ENCODE measurements at regions not wholly inside any gene's neighbourhood (a gene's known extent, or its start where the extent isn't known, plus 50 kb on each side); places are given as distances from the start of the nearest gene placed in this dataset.

DNA sequence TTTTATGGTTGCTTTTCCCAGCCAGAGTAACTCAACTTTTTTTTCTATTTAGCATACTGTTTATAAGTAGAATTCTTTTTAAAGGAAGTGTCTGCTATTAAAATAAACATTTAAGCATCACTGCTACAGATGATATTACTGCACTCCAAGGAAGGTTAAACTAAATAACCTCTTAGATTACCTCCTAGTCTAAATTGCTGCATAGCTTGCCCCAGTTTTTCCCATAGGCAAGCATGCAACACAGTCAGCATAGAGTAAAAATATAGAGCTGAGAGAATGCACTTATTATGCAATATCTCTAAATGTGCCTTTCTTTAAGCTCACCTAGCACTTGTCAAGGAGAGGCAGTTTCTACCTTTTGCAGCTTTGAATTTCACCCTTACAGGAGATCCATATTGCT is 1392.4 kb upstream of the CELF2 start:
- TF ChIP-seq POLR2AphosphoS5 (IDR thresholded peaks at IDR 0.05; ENCODE audit: low read depth, low read length) (no peak), TAF1 (IDR thresholded peaks at IDR 0.05; ENCODE audit: borderline replicate concordance, low read depth, low read length) (no peak), POLR2A (IDR thresholded peaks at IDR 0.05; ENCODE audit: low read depth, low read length) (no peak)
- no peak for DNase-seq (ENCODE audit: insufficient read length)
- FAIRE-seq: no peak

DNA sequence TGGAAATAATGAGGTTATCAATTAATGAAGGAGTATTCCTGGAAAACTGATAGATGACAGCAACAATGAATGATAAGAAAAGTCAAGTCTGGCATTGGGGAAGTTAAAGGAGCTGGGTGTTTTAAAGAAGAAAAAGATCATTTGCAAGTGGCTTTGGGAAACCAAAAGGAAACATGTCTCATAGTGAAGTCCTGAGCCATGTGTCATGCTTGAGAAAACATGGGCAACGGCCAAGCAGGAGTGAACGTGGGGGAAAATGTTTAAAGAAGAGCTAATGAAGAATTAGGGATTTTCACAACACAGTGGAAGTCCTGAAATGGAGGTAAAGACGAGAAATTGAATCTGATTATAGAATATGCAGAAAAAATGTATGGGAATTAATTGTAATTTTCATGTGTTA is 1383.2 kb upstream of the CELF2 start:
- DNase-seq (ENCODE audit: insufficient read length) (no peak), FAIRE-seq (no peak)
- no peak for TF ChIP-seq POLR2AphosphoS5 (IDR thresholded peaks at IDR 0.05; ENCODE audit: low read depth, low read length)
- TF ChIP-seq TAF1 (IDR thresholded peaks at IDR 0.05; ENCODE audit: borderline replicate concordance, low read depth, low read length): no peak
- no peak for TF ChIP-seq POLR2A (IDR thresholded peaks at IDR 0.05; ENCODE audit: low read depth, low read length)

DNA sequence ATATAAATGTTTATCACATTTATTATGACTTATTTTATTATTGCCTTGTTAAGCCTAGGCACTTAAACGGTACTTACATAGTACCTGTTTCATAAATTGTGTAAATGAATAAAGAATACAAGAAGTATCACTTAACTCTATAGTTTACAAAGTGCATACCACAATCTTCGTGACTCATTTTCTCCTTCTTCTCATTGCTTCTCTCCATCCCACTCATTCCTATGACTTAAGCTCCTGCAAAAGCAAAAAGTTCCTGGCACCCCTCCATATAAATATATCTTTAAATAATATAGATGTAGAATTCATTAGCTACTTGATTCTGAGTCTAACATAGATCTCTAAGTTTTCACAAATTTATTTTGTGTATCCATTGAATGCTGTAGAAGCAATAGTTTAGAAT is 1382.0 kb upstream of the CELF2 start:
- FAIRE-seq: no peak
- TF ChIP-seq TAF1 (IDR thresholded peaks at IDR 0.05; ENCODE audit: borderline replicate concordance, low read depth, low read length) (no peak), POLR2AphosphoS5 (IDR thresholded peaks at IDR 0.05; ENCODE audit: low read depth, low read length) (no peak), POLR2A (IDR thresholded peaks at IDR 0.05; ENCODE audit: low read depth, low read length) (no peak)
- DNase-seq (ENCODE audit: insufficient read length): no peak

DNA sequence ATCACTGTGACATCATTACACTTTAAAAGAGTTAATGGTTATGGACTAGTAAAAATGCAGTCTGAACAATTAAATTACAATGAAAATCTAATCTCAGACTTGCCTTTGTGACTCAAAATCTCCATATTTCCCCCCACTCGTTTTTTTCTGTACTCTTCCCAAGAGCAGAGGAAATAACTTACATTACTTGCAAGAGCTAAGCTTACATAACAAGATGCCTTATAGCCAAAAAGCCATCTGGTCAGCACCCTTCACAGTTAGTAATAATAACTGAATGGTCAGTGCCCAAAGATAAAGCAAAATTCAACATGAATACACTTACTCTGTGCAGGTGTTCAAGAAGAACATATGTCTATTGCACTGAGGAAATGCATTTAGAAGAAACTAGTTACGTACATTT is 1381.5 kb upstream of the CELF2 start:
- DNase-seq (ENCODE audit: insufficient read length) (no peak), FAIRE-seq (no peak)
- no peak for TF ChIP-seq POLR2A (IDR thresholded peaks at IDR 0.05; ENCODE audit: low read depth, low read length)
- no peak for TF ChIP-seq TAF1 (IDR thresholded peaks at IDR 0.05; ENCODE audit: borderline replicate concordance, low read depth, low read length)
- no peak for TF ChIP-seq POLR2AphosphoS5 (IDR thresholded peaks at IDR 0.05; ENCODE audit: low read depth, low read length)

DNA sequence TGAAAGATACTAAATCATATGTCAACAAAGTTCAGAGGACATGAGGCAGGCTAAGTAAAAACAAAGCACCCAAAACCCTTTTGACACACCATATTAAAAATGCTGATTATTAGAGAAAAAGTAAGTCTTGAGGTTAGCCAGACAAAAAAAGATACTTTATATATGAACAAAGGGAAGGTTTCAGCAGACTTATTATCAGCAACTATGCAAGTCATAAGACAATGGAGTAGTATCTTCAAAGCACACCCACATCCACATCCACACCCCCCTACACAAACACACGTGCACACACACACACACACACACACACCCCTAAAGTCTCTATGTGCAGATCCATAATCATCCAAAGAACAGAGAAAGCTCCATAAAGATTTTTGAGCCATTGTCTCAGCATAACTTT is 1373.9 kb upstream of the CELF2 start:
- no peak for DNase-seq (ENCODE audit: insufficient read length)
- FAIRE-seq: no peak
- TF ChIP-seq POLR2A (IDR thresholded peaks at IDR 0.05; ENCODE audit: low read depth, low read length): no peak
- TF ChIP-seq POLR2AphosphoS5 (IDR thresholded peaks at IDR 0.05; ENCODE audit: low read depth, low read length): no peak
- no peak for TF ChIP-seq TAF1 (IDR thresholded peaks at IDR 0.05; ENCODE audit: borderline replicate concordance, low read depth, low read length)

DNA sequence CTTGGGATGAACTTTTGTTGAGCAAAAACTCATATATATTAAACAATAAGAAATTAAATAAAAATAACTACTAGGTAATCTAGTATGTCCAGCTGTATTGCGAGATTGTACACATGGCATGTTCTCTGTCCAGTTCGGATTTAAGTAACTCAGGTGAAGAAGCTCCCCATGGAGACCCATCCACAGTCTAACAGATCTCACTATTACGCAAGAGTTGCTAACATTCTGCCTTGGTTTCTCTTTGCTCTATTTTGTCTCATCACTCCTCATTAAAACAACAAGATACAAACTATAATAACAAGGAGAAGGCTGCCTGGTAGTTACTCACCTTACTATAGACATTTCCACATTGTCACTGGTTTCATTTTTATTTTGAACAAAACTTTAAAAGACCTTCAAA is 1372.3 kb upstream of the CELF2 start:
- TF ChIP-seq POLR2A (IDR thresholded peaks at IDR 0.05; ENCODE audit: low read depth, low read length) (no peak), TAF1 (IDR thresholded peaks at IDR 0.05; ENCODE audit: borderline replicate concordance, low read depth, low read length) (no peak), POLR2AphosphoS5 (IDR thresholded peaks at IDR 0.05; ENCODE audit: low read depth, low read length) (no peak)
- FAIRE-seq: no peak

DNA sequence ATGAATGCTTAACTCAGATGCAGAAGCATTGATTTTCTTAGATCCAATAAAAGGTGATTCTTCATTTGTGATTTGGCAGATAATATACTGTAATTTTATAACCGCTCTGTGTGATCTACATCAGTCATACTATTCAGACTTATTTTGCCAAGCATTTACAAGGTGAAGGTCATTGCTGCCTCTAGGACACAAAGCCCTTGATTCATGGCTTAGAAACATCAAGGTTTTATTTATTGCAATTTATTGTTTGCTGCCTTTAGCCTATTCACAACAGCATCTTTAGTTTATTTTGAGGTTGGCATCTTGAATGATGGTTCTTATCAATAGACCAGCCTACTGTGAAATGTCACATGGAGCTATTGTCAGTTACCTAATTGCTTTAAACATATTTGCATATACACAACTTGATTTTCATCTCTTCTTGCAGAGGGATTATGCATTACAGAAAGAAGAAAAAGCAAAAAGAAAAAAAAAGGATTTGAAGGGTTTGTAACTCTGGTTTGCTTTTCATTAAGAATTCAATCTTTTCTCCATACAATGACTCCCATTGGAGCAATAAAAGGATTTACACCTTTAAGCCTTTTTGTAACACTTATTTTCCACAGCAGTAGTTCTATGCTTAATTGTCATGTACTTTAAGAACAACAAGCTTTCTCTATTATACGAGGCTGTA is 1371.6 kb upstream of the CELF2 start:
- no peak for FAIRE-seq
- no peak for TF ChIP-seq TAF1 (IDR thresholded peaks at IDR 0.05; ENCODE audit: borderline replicate concordance, low read depth, low read length)
- TF ChIP-seq POLR2AphosphoS5 (IDR thresholded peaks at IDR 0.05; ENCODE audit: low read depth, low read length): no peak
- no peak for TF ChIP-seq POLR2A (IDR thresholded peaks at IDR 0.05; ENCODE audit: low read depth, low read length)
- no peak for DNase-seq (ENCODE audit: insufficient read length)

More for the DNA sequence above, 1372.3 kb upstream of the CELF2 start:
- DNase-seq (ENCODE audit: insufficient read length): no peak

DNA sequence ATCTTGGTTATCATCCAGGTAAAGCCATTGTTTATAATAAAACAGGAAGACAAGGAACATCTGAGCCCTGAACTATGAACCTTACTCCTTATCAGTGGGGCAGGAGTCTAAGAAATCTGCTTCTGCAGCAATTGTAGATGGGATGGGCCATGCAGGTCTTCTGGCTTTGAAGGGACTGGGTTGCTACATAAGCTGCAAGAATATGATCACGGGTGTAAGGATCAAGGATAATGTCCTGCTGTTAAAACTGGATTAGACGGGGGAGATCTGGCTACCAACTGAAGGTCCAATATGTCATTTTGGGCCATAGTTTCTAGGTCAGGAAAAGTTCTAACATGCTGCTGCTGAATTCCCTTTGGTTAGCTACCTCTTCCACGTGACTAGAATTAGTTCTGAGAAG is 1363.4 kb upstream of the CELF2 start:
- no peak for FAIRE-seq
- DNase-seq (ENCODE audit: insufficient read length): no peak
- TF ChIP-seq POLR2AphosphoS5 (IDR thresholded peaks at IDR 0.05; ENCODE audit: low read depth, low read length) (no peak), TAF1 (IDR thresholded peaks at IDR 0.05; ENCODE audit: borderline replicate concordance, low read depth, low read length) (no peak), POLR2A (IDR thresholded peaks at IDR 0.05; ENCODE audit: low read depth, low read length) (no peak)

DNA sequence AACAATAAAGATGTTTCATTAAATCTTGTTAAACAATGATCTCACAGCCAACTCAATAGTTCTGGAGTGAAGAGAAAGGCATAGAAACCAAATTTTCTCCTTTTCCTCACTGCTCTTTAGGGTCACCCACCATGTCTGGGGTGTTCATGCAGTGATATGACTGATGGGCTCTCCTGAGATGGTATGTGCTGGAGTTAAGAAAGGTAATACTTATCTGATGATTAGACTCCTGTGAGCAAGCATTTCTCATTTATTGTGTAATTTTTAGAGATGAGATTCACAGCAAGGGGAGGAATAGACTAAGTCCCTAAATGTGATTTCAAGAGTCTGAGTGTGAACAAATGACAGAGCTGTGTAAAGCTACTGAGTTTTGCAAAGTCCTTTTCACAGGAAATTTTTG is 1361.3 kb upstream of the CELF2 start:
- no peak for FAIRE-seq

DNA sequence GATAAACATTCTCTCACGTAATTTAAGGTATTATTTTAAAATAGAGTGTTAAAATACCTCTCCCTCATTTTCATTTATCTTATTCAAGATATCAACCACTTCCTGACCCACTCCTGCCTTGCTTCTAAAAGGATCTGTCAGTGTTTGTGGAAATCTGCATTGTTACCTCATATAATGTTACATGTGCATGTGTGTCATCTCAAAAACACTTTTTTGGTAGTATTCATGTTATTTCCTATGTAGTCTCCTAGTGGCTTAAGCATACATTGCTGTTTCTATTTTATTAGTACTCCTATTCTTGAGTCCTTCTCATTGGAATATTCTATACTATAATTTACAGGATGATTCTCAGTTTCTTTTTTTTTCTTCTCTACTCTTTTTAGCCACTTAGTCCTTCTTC is 1360.7 kb upstream of the CELF2 start:
- no peak for DNase-seq (ENCODE audit: insufficient read length)
- FAIRE-seq: no peak
- no peak for TF ChIP-seq POLR2A (IDR thresholded peaks at IDR 0.05; ENCODE audit: low read depth, low read length)
- no peak for TF ChIP-seq TAF1 (IDR thresholded peaks at IDR 0.05; ENCODE audit: borderline replicate concordance, low read depth, low read length)
- TF ChIP-seq POLR2AphosphoS5 (IDR thresholded peaks at IDR 0.05; ENCODE audit: low read depth, low read length): no peak

More for the DNA sequence above, 1361.3 kb upstream of the CELF2 start:
- no peak for DNase-seq (ENCODE audit: insufficient read length)
- no peak for TF ChIP-seq TAF1 (IDR thresholded peaks at IDR 0.05; ENCODE audit: borderline replicate concordance, low read depth, low read length)
- no peak for TF ChIP-seq POLR2AphosphoS5 (IDR thresholded peaks at IDR 0.05; ENCODE audit: low read depth, low read length)
- TF ChIP-seq POLR2A (IDR thresholded peaks at IDR 0.05; ENCODE audit: low read depth, low read length): no peak

DNA sequence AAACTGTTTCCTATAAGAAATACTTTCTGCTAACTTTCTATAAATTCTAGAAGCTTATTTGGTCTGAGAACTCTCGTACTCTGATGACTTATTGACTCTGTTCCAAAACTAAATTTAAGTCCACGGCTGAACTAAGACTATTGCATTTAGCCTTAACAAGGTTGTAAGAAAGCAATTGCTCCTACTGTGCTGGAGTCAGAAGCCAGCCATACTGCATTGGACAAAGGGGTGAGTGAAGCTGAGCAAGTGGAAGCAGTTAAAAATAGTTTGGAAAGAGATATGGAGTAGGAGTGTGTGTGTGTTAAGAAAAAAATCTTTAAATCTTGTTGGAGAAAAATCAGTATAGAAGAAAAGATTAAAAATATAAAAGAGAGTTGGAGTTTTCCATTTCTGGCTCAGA is 1360.1 kb upstream of the CELF2 start:
- no peak for TF ChIP-seq POLR2AphosphoS5 (IDR thresholded peaks at IDR 0.05; ENCODE audit: low read depth, low read length)
- no peak for TF ChIP-seq POLR2A (IDR thresholded peaks at IDR 0.05; ENCODE audit: low read depth, low read length)
- no peak for TF ChIP-seq TAF1 (IDR thresholded peaks at IDR 0.05; ENCODE audit: borderline replicate concordance, low read depth, low read length)
- no peak for FAIRE-seq
- no peak for DNase-seq (ENCODE audit: insufficient read length)

DNA sequence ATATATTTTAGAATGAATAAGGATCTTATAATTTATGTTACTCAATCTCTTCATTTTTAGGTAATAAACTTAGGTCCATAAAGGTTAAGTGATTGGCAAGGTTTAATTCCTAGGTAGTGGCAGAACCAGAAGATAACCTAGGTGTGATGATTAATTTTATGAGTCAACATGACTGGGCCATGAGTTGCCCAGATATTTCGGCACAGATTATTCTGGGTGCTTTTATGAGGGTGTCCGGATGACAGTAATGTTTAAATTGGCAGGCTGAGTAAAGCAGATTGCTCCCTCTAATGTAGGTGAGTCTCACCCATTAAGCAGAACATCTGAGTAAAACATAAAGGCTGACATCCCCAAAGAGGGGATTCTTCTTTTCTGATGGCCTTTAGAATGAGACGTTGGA is 1349.3 kb upstream of the CELF2 start:
- no peak for DNase-seq (ENCODE audit: insufficient read length)
- TF ChIP-seq POLR2AphosphoS5 (IDR thresholded peaks at IDR 0.05; ENCODE audit: low read depth, low read length): no peak
- no peak for TF ChIP-seq TAF1 (IDR thresholded peaks at IDR 0.05; ENCODE audit: borderline replicate concordance, low read depth, low read length)
- TF ChIP-seq POLR2A (IDR thresholded peaks at IDR 0.05; ENCODE audit: low read depth, low read length): no peak
- no peak for FAIRE-seq
